GM06990 (cell line): ENCODE measurements at regions not wholly inside any gene's neighbourhood (a gene's known extent, or its start where the extent isn't known, plus 50 kb on each side); places are given as distances from the start of the nearest gene placed in this dataset.

Experiments used
- DNase-seq: peaks from one replicate; pipeline ENCODE4 v3.0.0-alpha.2; 2011; ENCODE audit not compliant: insufficient read length; ENCODE audit errors: extremely low read depth
- H3K27me3 ChIP-seq: replicated peaks from 2 replicates; pipeline ENCODE4 v1.6.0; 2011; ENCODE audit warnings: low read length; ENCODE audit not compliant: control insufficient read depth, insufficient read depth
- H3K36me3 ChIP-seq: 2 replicates; pipeline ENCODE4 v1.5.1; 2011; ENCODE audit warnings: low read length; ENCODE audit not compliant: control insufficient read depth, insufficient read depth
- H3K4me3 ChIP-seq: replicated peaks from 2 replicates; pipeline ENCODE4 v1.5.1; 2011; ENCODE audit warnings: low read depth, mild to moderate bottlenecking, control low read depth, low read length
- TF ChIP-seq, protein P1 (sequence below): IDR thresholded peaks from 2 replicates; pipeline ENCODE4 v1.5.1; 2011; ENCODE audit warnings: low read length, control low read depth, mild to moderate bottlenecking, inconsistent platforms; ENCODE audit not compliant: insufficient read depth, poor library complexity, severe bottlenecking

DNA sequence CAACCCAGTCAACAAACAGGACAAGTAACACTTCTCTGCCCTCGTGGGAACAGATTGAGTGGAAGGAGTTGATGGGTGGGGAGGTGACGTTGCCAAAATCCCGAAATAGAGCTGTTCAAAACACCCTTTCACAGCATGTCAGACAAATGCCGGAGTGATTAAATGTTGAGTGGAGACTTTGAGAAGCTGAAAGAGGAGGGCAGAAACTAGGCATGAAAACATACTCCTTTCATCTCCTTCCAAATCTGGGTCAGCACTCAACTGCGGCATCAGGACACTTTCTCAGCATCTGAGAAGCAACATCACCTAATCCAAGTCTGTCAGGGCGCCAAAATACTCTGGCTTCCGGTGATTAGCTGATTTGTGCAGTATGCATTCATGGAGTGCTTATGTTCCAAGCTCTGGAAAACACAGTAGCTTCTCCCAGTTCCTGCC, 51.5 kb upstream of the MRI1 start:
- no peak for DNase-seq
- Histone ChIP-seq H3K4me3 (no peak overlapping the region), H3K27me3 (no peaks in the 10 kb centered on the region; the same call in 1 of the 2 replicates), H3K36me3 (no peaks in the 10 kb centered on the region)
- TF ChIP-seq, protein P1, sequence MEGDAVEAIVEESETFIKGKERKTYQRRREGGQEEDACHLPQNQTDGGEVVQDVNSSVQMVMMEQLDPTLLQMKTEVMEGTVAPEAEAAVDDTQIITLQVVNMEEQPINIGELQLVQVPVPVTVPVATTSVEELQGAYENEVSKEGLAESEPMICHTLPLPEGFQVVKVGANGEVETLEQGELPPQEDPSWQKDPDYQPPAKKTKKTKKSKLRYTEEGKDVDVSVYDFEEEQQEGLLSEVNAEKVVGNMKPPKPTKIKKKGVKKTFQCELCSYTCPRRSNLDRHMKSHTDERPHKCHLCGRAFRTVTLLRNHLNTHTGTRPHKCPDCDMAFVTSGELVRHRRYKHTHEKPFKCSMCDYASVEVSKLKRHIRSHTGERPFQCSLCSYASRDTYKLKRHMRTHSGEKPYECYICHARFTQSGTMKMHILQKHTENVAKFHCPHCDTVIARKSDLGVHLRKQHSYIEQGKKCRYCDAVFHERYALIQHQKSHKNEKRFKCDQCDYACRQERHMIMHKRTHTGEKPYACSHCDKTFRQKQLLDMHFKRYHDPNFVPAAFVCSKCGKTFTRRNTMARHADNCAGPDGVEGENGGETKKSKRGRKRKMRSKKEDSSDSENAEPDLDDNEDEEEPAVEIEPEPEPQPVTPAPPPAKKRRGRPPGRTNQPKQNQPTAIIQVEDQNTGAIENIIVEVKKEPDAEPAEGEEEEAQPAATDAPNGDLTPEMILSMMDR = no peak

- DNase-seq = no peak
- H3K27me3 ChIP-seq = no peaks in the 10 kb centered on the region
- TF ChIP-seq, protein P1 = no peak
- no peak overlapping the region for H3K4me3 ChIP-seq
- H3K36me3 ChIP-seq = no peaks in the 10 kb centered on the region
Observed at GRCh38 chr19:13707915-13708314, 56.4 kb upstream of the MRI1 start.

GRCh38 chr19:13705928-13706447, 58.3 kb upstream of the MRI1 start:
- Histone ChIP-seq H3K27me3 (no peaks in the 10 kb centered on the region), H3K36me3 (no peaks in the 10 kb centered on the region), H3K4me3 (no peak overlapping the region)
- no peak for DNase-seq
- TF ChIP-seq, protein P1 = no peak

- no peak overlapping the region for H3K4me3 ChIP-seq
- DNase-seq = no peak
- no peaks in the 10 kb centered on the region for H3K36me3 ChIP-seq
- H3K27me3 ChIP-seq = no peaks in the 10 kb centered on the region
- TF ChIP-seq, protein P1 = no peak
Observed at GRCh38 chr19:13705201-13705600, 59.1 kb upstream of the MRI1 start.

DNA sequence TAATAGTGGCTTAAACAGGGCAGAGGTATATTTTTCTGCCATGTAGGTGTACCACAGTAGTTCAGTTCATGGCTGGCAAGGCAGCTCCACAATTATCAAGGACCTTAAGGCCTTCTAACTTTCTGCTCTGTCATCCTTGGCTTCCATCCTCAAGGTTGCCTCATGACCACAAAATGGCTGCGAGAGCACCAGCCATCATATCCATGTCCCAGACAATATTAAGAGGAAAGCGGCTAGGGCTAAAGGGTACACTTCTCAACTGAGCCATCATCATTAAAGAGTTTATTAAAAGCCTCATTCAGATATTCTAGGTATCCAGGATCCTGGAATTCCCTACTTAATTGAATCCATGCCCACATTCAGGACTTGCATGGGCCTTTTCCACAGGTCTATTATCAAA, 62.7 kb upstream of the MRI1 start:
- H3K4me3 ChIP-seq = no peak overlapping the region
- H3K36me3 ChIP-seq = no peaks in the 10 kb centered on the region
- H3K27me3 ChIP-seq = no peaks in the 10 kb centered on the region
- TF ChIP-seq, protein P1 = no peak
- DNase-seq = no peak

GRCh38 chr19:13700621-13701020, 63.7 kb upstream of the MRI1 start:
- no peaks in the 10 kb centered on the region for H3K36me3 ChIP-seq
- H3K27me3 ChIP-seq = no peaks in the 10 kb centered on the region
- TF ChIP-seq, protein P1 = no peak
- no peak overlapping the region for H3K4me3 ChIP-seq
- DNase-seq = no peak
